GM12878 (cell line): ENCODE measurements at regions not wholly inside any gene's neighbourhood (a gene's known extent, or its start where the extent isn't known, plus 50 kb on each side); places are given as distances from the start of the nearest gene placed in this dataset.

Experiments
- HDAC2 ChIP-seq: fragments of 200-600 bp; sonication (generic); IDR thresholded peaks from 2 replicates; pipeline ENCODE4 v1.6.1; 2017
- MYB ChIP-seq: fragments of 150-350 bp; IDR thresholded peaks from 2 replicates; pipeline ENCODE4 v1.6.1; 2014; ENCODE audit warnings: mild to moderate bottlenecking, low read depth, low read length, borderline replicate concordance
- NR2C2 ChIP-seq: IDR thresholded peaks from 2 replicates; pipeline ENCODE4 v1.6.1; 2011; ENCODE audit warnings: borderline replicate concordance, low read depth; ENCODE audit not compliant: control insufficient read depth, insufficient read length
- POLR2A ChIP-seq: IDR thresholded peaks from 2 replicates; pipeline ENCODE4 v1.6.1; 2011; ENCODE audit warnings: low read depth, mild to moderate bottlenecking, low read length
- RAD51 ChIP-seq: fragments of 450-650 bp; IDR thresholded peaks from 2 replicates; pipeline ENCODE4 v1.6.1; 2016; ENCODE audit warnings: moderate library complexity, mild to moderate bottlenecking, inconsistent platforms
- SIN3A ChIP-seq: IDR thresholded peaks from 2 replicates; pipeline ENCODE4 v1.6.1; 2012; ENCODE audit warnings: low read depth, low read length, improper control_type of control experiment
- ZNF24 ChIP-seq: fragments of 450-650 bp; IDR thresholded peaks from 2 replicates; pipeline ENCODE4 v1.6.1; 2017; ENCODE audit warnings: antibody characterized with exemption, mild to moderate bottlenecking
- TF ChIP-seq, protein P1 (sequence below): fragments of 450-650 bp; IDR thresholded peaks from 2 replicates; pipeline ENCODE4 v1.6.1; 2017; ENCODE audit warnings: mild to moderate bottlenecking, moderate library complexity

DNA sequence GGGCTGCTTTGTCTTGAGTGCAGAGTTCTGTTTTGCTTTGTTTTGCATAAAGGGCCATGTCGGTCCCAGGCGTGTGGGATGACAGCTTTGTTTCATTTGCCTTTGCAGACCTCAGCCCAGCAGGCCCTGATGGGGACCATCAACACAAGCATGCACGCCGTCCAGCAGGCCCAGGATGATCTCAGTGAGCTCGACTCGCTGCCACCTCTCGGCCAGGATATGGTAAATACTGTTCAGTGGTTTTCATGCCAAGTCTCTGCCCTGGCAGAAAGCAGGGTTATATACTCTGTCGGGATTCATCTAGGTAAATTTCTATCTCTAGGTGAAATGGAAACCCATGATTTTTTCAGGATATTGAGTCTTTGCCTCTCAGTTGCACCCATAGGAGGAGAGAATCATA, 343.9 kb upstream of the TPM1 start:
- TF ChIP-seq, protein P1, sequence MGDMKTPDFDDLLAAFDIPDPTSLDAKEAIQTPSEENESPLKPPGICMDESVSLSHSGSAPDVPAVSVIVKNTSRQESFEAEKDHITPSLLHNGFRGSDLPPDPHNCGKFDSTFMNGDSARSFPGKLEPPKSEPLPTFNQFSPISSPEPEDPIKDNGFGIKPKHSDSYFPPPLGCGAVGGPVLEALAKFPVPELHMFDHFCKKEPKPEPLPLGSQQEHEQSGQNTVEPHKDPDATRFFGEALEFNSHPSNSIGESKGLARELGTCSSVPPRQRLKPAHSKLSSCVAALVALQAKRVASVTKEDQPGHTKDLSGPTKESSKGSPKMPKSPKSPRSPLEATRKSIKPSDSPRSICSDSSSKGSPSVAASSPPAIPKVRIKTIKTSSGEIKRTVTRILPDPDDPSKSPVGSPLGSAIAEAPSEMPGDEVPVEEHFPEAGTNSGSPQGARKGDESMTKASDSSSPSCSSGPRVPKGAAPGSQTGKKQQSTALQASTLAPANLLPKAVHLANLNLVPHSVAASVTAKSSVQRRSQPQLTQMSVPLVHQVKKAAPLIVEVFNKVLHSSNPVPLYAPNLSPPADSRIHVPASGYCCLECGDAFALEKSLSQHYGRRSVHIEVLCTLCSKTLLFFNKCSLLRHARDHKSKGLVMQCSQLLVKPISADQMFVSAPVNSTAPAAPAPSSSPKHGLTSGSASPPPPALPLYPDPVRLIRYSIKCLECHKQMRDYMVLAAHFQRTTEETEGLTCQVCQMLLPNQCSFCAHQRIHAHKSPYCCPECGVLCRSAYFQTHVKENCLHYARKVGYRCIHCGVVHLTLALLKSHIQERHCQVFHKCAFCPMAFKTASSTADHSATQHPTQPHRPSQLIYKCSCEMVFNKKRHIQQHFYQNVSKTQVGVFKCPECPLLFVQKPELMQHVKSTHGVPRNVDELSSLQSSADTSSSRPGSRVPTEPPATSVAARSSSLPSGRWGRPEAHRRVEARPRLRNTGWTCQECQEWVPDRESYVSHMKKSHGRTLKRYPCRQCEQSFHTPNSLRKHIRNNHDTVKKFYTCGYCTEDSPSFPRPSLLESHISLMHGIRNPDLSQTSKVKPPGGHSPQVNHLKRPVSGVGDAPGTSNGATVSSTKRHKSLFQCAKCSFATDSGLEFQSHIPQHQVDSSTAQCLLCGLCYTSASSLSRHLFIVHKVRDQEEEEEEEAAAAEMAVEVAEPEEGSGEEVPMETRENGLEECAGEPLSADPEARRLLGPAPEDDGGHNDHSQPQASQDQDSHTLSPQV, result no peak
- no peak for TF ChIP-seq ZNF24
- TF ChIP-seq RAD51, result no peak
- no peak for TF ChIP-seq HDAC2
- TF ChIP-seq MYB, result no peak
- TF ChIP-seq POLR2A, result no peak
- no peak for TF ChIP-seq SIN3A
- no peak for TF ChIP-seq NR2C2
